ENCODE measurements at regions not wholly inside any gene's neighbourhood (a gene's known extent, or its start where the extent isn't known, plus 50 kb on each side); places are given as distances from the start of the nearest gene placed in this dataset.

DNA sequence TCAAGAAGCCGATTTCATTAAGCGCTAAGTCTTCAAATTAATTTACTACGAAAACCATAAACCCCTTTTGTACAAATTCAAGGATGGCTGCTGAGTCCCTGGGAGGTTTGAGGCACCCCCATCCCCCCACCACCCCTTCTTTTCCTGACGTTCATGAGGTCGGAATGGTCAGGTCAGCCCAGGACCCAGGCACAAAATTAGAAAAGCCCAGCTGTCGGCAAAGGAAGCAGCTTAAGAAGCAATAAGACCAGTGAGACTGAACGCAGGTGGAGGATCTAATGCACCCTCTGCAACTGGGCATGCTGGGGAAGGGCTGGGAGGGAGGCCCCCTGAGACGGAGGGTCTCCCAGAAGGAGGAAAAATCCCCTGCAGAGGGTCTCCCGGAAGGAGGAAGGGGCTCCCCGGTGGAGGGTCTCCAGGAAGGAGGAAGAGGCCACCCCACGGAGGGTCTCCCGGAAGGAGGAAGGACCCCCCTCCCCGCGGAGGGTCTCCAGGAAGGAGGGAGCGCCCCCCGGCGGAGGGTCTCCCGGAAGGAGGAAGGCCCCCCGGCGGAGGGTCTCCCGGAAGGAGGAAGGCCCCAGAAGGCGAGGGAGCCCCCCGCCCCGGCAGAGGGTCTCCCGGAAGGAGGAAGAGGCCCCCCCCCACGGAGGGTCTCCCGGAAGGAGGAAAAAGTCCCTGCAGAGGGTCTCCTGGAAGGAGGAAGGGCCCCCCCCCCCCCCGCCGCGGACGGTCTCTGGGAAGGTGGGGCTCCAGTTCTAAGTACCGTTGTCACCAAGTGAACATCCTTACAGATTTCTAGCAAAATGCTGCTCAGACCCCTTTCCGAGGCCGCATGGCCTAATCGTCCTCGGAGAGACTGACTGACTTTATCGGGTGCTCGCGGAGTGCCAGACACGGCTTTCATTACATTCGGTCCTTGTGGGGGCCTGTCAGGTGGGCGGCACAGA is 74.4 kb upstream of the FCN1 start:
- TF ChIP-seq, protein P1, sequence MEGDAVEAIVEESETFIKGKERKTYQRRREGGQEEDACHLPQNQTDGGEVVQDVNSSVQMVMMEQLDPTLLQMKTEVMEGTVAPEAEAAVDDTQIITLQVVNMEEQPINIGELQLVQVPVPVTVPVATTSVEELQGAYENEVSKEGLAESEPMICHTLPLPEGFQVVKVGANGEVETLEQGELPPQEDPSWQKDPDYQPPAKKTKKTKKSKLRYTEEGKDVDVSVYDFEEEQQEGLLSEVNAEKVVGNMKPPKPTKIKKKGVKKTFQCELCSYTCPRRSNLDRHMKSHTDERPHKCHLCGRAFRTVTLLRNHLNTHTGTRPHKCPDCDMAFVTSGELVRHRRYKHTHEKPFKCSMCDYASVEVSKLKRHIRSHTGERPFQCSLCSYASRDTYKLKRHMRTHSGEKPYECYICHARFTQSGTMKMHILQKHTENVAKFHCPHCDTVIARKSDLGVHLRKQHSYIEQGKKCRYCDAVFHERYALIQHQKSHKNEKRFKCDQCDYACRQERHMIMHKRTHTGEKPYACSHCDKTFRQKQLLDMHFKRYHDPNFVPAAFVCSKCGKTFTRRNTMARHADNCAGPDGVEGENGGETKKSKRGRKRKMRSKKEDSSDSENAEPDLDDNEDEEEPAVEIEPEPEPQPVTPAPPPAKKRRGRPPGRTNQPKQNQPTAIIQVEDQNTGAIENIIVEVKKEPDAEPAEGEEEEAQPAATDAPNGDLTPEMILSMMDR (IDR thresholded peaks at IDR 0.05; ENCODE audit: low read length, missing control alignments) = no peak
- DNase-seq (ENCODE audit: low read depth) = no peak
- H3K4me3 ChIP-seq (replicated peaks; ENCODE audit: low read depth, low read length) = no peak overlapping the region

DNA sequence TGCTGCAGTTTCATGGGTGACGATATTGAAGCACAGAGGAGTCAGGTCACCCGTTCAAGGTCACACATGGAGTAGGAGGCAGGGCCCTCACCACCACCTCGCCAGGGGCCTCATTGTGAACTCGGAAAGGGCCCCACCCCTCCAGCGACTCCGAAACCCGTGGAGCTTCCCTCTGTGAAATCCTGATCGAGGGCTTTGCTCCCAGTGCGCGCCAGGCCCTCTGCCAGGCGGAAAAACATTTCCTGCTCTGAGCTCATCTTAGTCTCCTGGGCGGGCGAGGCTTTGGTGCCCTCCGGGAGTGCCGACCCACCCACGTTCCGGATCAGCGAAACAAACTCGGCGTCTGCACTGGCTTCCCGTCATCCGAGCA is 75.0 kb upstream of the FCN1 start:
- TF ChIP-seq, protein P1 (IDR thresholded peaks at IDR 0.05; ENCODE audit: low read length, missing control alignments) = no peak
- H3K4me3 ChIP-seq (replicated peaks; ENCODE audit: low read depth, low read length) = no peak overlapping the region
- DNase-seq (ENCODE audit: low read depth) = no peak

DNA sequence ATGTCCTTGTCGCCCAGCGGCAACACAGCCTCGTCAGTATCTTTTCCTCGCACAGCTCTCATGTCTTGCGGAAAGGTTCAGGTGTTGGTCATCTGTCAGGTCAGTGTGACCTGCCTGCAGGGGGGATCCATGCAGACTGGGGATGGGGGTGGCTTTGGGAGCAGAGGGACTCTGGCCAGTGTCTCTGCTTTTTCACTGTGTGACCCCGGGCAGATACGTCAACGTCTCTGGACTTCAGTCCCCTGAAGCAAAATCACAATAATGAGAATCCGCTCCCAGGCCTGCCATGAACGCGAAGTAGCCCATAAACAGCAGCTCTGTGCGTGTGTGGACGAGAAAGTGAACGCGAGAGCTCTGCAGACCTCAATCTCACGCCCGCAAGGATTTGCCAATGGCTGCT is 75.7 kb upstream of the FCN1 start:
- TF ChIP-seq, protein P1 (IDR thresholded peaks at IDR 0.05; ENCODE audit: low read length, missing control alignments) = no peak

DNA sequence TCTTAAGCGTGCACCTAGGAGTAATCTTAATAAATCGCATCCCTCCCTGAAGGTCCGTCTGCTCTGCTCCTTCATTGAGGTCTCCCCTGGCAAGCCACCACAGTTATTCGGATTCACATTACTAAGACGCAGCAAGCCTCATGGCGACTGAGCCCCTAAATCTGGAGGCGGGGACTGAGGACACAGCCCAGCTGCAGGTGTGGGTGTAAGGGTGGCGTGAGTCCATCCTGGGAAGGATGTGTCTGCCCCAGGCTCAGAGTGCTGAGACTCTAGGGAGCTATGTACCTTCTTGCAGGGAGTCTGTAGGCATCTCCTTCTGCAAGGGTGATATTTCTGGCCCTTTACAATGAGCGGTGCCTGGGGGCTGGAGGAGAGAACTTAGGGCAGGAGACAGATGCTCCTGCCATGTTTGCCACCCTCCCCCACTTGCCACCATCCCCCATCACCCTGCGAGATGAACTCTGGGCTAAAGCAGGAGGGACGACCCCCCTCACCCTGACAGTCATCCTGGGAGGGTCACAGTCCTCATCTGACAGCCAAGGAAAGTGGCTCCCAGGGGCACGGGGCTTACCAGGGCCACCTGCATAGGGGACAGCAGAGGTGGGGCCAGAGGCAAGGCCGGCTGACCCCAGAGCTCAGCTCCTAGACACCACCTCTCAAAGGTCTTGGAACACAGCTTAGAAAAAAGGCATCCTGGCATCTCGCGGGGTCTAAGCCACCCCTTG is 76.4 kb upstream of the FCN1 start:
- DNase-seq (ENCODE audit: low read depth) = no peak
- TF ChIP-seq, protein P1 (IDR thresholded peaks at IDR 0.05; ENCODE audit: low read length, missing control alignments) = no peak
- no peak overlapping the region for H3K4me3 ChIP-seq (replicated peaks; ENCODE audit: low read depth, low read length)

More for the DNA sequence above, 75.7 kb upstream of the FCN1 start:
- no peak for DNase-seq (ENCODE audit: low read depth)
- H3K4me3 ChIP-seq (replicated peaks; ENCODE audit: low read depth, low read length) = no peak overlapping the region

DNA sequence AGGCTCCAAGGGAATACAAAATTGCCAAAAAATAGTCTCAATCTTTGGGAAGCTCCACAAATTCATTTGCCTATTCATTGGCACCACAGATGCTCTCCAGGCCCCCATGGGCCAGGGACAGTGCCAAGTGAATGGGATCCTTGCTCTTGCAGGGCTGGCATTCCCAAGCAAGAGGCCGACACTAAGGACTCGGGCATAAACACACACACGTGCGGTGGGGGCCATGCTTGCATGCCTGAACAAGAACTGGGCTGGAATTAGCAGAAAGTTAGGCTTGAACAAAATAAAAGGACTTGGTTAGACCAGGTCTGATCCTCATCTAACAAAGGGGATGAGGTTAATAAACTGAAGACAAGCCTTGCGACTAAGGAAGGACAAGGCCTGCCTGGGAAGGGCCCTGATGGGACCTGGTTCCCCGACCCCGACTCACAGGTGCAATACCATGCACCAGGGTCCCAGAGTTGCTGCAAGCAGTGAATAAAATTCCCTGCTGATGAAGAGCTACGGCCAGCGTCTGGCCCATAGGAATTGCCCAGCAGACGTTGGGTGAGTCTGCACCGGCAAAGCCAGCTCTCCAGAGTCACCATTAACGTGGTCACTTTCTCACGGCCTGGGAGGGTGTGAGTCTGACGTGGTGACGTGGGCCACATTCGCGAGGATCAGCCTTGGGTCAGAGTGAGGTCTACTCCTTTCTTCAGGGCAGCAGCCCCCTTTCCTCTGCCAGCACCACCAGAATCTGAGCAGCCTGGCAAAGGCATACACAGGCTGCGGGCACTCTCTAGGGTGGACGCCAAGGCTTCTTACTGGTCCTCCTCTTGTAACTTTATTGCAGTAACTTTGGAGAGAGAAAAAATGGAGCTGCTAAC is 77.4 kb upstream of the FCN1 start:
- no peak for DNase-seq (ENCODE audit: low read depth)
- TF ChIP-seq, protein P1 (IDR thresholded peaks at IDR 0.05; ENCODE audit: low read length, missing control alignments) = no peak
- no peak overlapping the region for H3K4me3 ChIP-seq (replicated peaks; ENCODE audit: low read depth, low read length)

DNA sequence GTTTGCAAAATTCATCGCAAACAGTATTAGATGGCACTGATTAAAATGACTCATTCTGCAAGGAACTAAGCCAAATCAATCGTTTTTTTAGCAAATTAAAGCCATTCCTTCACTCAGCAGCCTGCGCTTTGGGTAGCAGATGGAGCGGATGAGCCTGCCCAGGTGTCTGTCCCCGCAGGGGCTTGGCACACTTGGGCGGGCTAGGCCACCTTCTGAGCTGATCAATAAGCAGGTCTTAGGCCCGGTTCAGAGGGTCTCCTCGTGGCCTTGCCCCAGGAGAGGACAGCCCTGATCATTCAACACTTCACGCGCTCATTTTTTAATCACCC is 78.0 kb upstream of the FCN1 start:
- TF ChIP-seq, protein P1 (IDR thresholded peaks at IDR 0.05; ENCODE audit: low read length, missing control alignments) = no peak
- no peak overlapping the region for H3K4me3 ChIP-seq (replicated peaks; ENCODE audit: low read depth, low read length)
- DNase-seq (ENCODE audit: low read depth) = no peak

Data from fibroblast of pulmonary artery (primary cell).